H1 (cell line): ENCODE measurements at regions not wholly inside any gene's neighbourhood (a gene's known extent, or its start where the extent isn't known, plus 50 kb on each side); places are given as distances from the start of the nearest gene placed in this dataset.

ENCODE experiments used
- CTCF ChIA-PET: fragments of 300-600 bp; sonication (Branson Sonifier 250); formaldehyde crosslinking; loops from one replicate; lab custom pipeline; 2021; ENCODE audit not compliant: partially characterized antibody; lab: Charles Lee
- POLR2A ChIA-PET: fragments of 300-600 bp; sonication (Branson Sonifier 250); formaldehyde crosslinking; loops from one replicate; lab custom pipeline; 2021; ENCODE audit warnings: inconsistent platforms; ENCODE audit not compliant: partially characterized antibody; lab: Charles Lee
- DNase-seq, 2 experiments: peaks; one replicate each; pipeline versions ENCODE4 v3.0.0 to v3.0.0-alpha.2; 2010 to 2022; ENCODE audit warnings: low spot score in 2 of 2, low read depth in 1 of 2, mixed read lengths in 1 of 2
- FAIRE-seq: peaks from 2 replicates; lab custom pipeline; 2011; peaks lifted over from hg19 to GRCh38; lab: Jason Lieb, UNC
- H2AFZ ChIP-seq: 2 replicates; pipeline ENCODE4 v1.8.1; 2012; ENCODE audit warnings: low read length, inconsistent platforms
- H2AK5ac ChIP-seq: 2 replicates; pipeline ENCODE4 v1.6.1; 2013; ENCODE audit warnings: low read depth, low read length
- H2BK120ac ChIP-seq: replicated peaks from 2 replicates; pipeline ENCODE3; 2013; ENCODE audit warnings: low read depth, low read length, inconsistent platforms
- H2BK12ac ChIP-seq: 2 replicates; pipeline ENCODE4 v1.6.1; 2013; ENCODE audit warnings: low read depth, low read length
- H2BK15ac ChIP-seq: 2 replicates; pipeline ENCODE4 v1.6.1; 2013; ENCODE audit warnings: low read length
- H2BK20ac ChIP-seq: 2 replicates; pipeline ENCODE4 v1.6.1; 2013; ENCODE audit warnings: low read length
- H2BK5ac ChIP-seq: 2 replicates; pipeline ENCODE4 v1.6.1; 2013; ENCODE audit warnings: low read depth, low read length
- H3K14ac ChIP-seq: 2 replicates; pipeline ENCODE4 v1.6.1; 2013; ENCODE audit warnings: inconsistent platforms; ENCODE audit not compliant: insufficient read length
- H3K18ac ChIP-seq: 2 replicates; pipeline ENCODE4 v1.6.1; 2013; ENCODE audit warnings: low read length; ENCODE audit errors: extremely low read depth
- H3K23ac ChIP-seq: 2 replicates; pipeline ENCODE4 v1.6.1; 2013; ENCODE audit warnings: inconsistent platforms; ENCODE audit not compliant: insufficient read length
- H3K23me2 ChIP-seq: 2 replicates; pipeline ENCODE4 v1.6.1; 2013; ENCODE audit warnings: low read depth, low read length
- H3K27ac ChIP-seq: 2 replicates; pipeline ENCODE4 v1.6.1; 2011; ENCODE audit warnings: low read depth, low read length, inconsistent platforms
- H3K27me3 ChIP-seq, 4 experiments: replicated peaks in 1 of 4; 1 replicate in 1 of 4; 2 replicates in 3 of 4; pipeline versions ENCODE4 v1.6.1 to v1.8.1; 2011 to 2013; ENCODE audit warnings: low read length in 3 of 4, mild to moderate bottlenecking in 3 of 4, inconsistent platforms in 2 of 4, mixed read lengths in 2 of 4, moderate library complexity in 1 of 4; ENCODE audit not compliant: control insufficient read depth in 3 of 4, insufficient read depth in 3 of 4; ENCODE audit errors: extremely low read depth in 1 of 4
- H3K36me3 ChIP-seq, 4 experiments: 2 replicates each; pipeline versions ENCODE4 v1.6.1 to v1.8.1; 2011 to 2013; ENCODE audit warnings: mild to moderate bottlenecking in 4 of 4, low read length in 3 of 4, moderate library complexity in 2 of 4, control low read depth in 1 of 4, inconsistent platforms in 1 of 4; ENCODE audit not compliant: insufficient read depth in 4 of 4, control insufficient read depth in 2 of 4
- H3K4ac ChIP-seq: replicated peaks from 2 replicates; pipeline ENCODE3; 2013; ENCODE audit warnings: low read length, low read depth, mixed read lengths, inconsistent platforms; ENCODE audit not compliant: insufficient read length
- H3K4me1 ChIP-seq, 4 experiments: replicated peaks in 1 of 4; 1 replicate in 1 of 4; 2 replicates in 3 of 4; pipeline versions ENCODE4 v1.6.1 to v1.8.1; 2011 to 2013; ENCODE audit warnings: low read length in 3 of 4, inconsistent platforms in 2 of 4, mixed read lengths in 1 of 4; ENCODE audit not compliant: insufficient read depth in 4 of 4, control insufficient read depth in 3 of 4
- H3K4me2 ChIP-seq, 2 experiments: 2 replicates each; pipeline versions ENCODE4 v1.6.1 to v1.8.1; 2011 to 2013; ENCODE audit warnings: low read depth in 2 of 2, low read length in 2 of 2, control low read depth in 1 of 2, inconsistent platforms in 1 of 2, mild to moderate bottlenecking in 1 of 2; ENCODE audit not compliant: insufficient read depth in 1 of 2
- H3K4me3 ChIP-seq, 4 experiments: fragments of 200-600, 300-600 bp in 1 of 4; sonication (generic), shearing (Covaris generic), sonication (Bioruptor Twin) in 1 of 4; 2 replicates each; pipeline versions ENCODE4 v1.5.1 to v1.8.1; 2011 to 2016; ENCODE audit warnings: low read length in 4 of 4, low read depth in 3 of 4, control low read depth in 2 of 4, inconsistent platforms in 2 of 4, mild to moderate bottlenecking in 2 of 4, mixed read lengths in 1 of 4, moderate library complexity in 1 of 4; ENCODE audit not compliant: insufficient read depth in 2 of 4; ENCODE audit errors: extremely low read depth in 1 of 4
- H3K56ac ChIP-seq: replicated peaks from 2 replicates; pipeline ENCODE3; 2013; ENCODE audit warnings: low read depth, mild to moderate bottlenecking, mixed read lengths, low read length, inconsistent platforms; ENCODE audit not compliant: insufficient read length
- H3K79me1 ChIP-seq: 2 replicates; pipeline ENCODE4 v1.6.1; 2013; ENCODE audit warnings: low read depth, low read length, control low read depth
- H3K79me2 ChIP-seq, 2 experiments: 2 replicates each; pipeline versions ENCODE4 v1.6.1 to v1.8.1; 2012 to 2013; ENCODE audit warnings: low read length in 2 of 2, mild to moderate bottlenecking in 2 of 2, inconsistent platforms in 1 of 2; ENCODE audit not compliant: insufficient read depth in 2 of 2, control insufficient read depth in 1 of 2
- H3K9ac ChIP-seq, 4 experiments: replicated peaks in 1 of 4; 1 replicate in 1 of 4; 2 replicates in 3 of 4; pipeline versions ENCODE4 v1.6.1 to v1.8.1; 2011 to 2013; ENCODE audit warnings: low read depth in 3 of 4, low read length in 3 of 4, control low read depth in 2 of 4, mild to moderate bottlenecking in 2 of 4, moderate library complexity in 2 of 4, inconsistent platforms in 1 of 4; ENCODE audit errors: extremely low read depth in 1 of 4
- H3K9me3 ChIP-seq, 2 experiments: 2 replicates each; pipeline versions ENCODE4 v1.6.1 to v1.8.1; 2012 to 2013; ENCODE audit warnings: mild to moderate bottlenecking in 2 of 2, moderate library complexity in 2 of 2, control low read depth in 1 of 2, inconsistent platforms in 1 of 2, low read depth in 1 of 2, low read length in 1 of 2, mixed read lengths in 1 of 2; ENCODE audit not compliant: insufficient read depth in 2 of 2
- H4K20me1 ChIP-seq, 2 experiments: replicated peaks in 1 of 2; 2 replicates each; pipeline versions ENCODE3 to v1.8.1; 2011 to 2013; ENCODE audit warnings: inconsistent platforms in 2 of 2, low read length in 2 of 2, mild to moderate bottlenecking in 1 of 2; ENCODE audit not compliant: insufficient read depth in 2 of 2, control insufficient read depth in 1 of 2
- H4K5ac ChIP-seq: 2 replicates; pipeline ENCODE4 v1.6.1; 2013; ENCODE audit warnings: low read length, low read depth, mixed read lengths, inconsistent platforms; ENCODE audit not compliant: insufficient read length
- H4K8ac ChIP-seq: 2 replicates; pipeline ENCODE4 v1.8.0; 2013; ENCODE audit warnings: mild to moderate bottlenecking, moderate library complexity, low read length, inconsistent platforms; ENCODE audit not compliant: insufficient read depth; ENCODE audit errors: extremely low read depth
- H4K91ac ChIP-seq: replicated peaks from 2 replicates; pipeline ENCODE3; 2013; ENCODE audit warnings: low read length, mixed read lengths, inconsistent platforms; ENCODE audit not compliant: insufficient read length
- BRCA1 ChIP-seq: IDR thresholded peaks from 2 replicates; pipeline ENCODE4 v1.6.1; 2012; ENCODE audit warnings: low read depth, low read length, improper control_type of control experiment
- HDAC2 ChIP-seq, 2 experiments: fragments of 300-600 bp in 1 of 2; sonication (generic) in 1 of 2; IDR thresholded peaks; 2 replicates each; pipeline ENCODE4 v1.6.1; 2011 to 2012; ENCODE audit warnings: low read depth in 2 of 2, low read length in 2 of 2, mild to moderate bottlenecking in 2 of 2, moderate library complexity in 2 of 2, borderline replicate concordance in 1 of 2, inconsistent platforms in 1 of 2
- KDM5A ChIP-seq: fragments of 200-600 bp; IDR thresholded peaks from 2 replicates; pipeline ENCODE4 v1.7.1; 2012; ENCODE audit warnings: mild to moderate bottlenecking, low read length, inconsistent platforms, mixed read lengths
- POLR2AphosphoS5 ChIP-seq: IDR thresholded peaks from 2 replicates; pipeline ENCODE4 v1.6.1; 2011; ENCODE audit warnings: low read depth, low read length
- SIN3A ChIP-seq, 2 experiments: IDR thresholded peaks in 1 of 2; conservative IDR thresholded peaks in 1 of 2; 2 replicates each; pipeline ENCODE4 v1.6.1; 2011 to 2012; ENCODE audit warnings: low read length in 2 of 2, improper control_type of control experiment in 1 of 2, low read depth in 1 of 2, mild to moderate bottlenecking in 1 of 2
- WGBS, 2 experiments: shearing (Covaris generic) in 1 of 2; methylation state at CpG; one replicate each; pipeline versions ENCODE4 v1.1.6 to v1.1.7; 2013 to 2015; ENCODE audit warnings: low lambda C conversion rate in 2 of 2, mixed read lengths in 2 of 2, inconsistent platforms in 1 of 2, low coverage in 1 of 2, missing lambda C conversion rate in 1 of 2; ENCODE audit not compliant: insufficient replicate concordance in 2 of 2, insufficient coverage in 1 of 2, insufficient read length in 1 of 2; ENCODE audit errors: extremely low coverage in 1 of 2, missing lambda C conversion rate in 1 of 2; 5-methylcytosine and 5-hydroxymethylcytosine counted together
- TF ChIP-seq, protein P1 (sequence below), 3 experiments: IDR thresholded peaks; 1 replicate in 2 of 3; 2 replicates in 1 of 3; pipeline versions ENCODE4 v1.5.1 to v1.6.1; 2011; ENCODE audit warnings: low read length in 3 of 3, mild to moderate bottlenecking in 3 of 3, inconsistent platforms in 2 of 3, low read depth in 1 of 3, moderate library complexity in 1 of 3; ENCODE audit not compliant: insufficient read depth in 1 of 3; ENCODE audit errors: control extremely low read depth in 1 of 3
- TF ChIP-seq, protein P2 (sequence below): IDR thresholded peaks from 2 replicates; pipeline ENCODE4 v1.6.1; 2012; ENCODE audit warnings: low read length, inconsistent platforms

DNA sequence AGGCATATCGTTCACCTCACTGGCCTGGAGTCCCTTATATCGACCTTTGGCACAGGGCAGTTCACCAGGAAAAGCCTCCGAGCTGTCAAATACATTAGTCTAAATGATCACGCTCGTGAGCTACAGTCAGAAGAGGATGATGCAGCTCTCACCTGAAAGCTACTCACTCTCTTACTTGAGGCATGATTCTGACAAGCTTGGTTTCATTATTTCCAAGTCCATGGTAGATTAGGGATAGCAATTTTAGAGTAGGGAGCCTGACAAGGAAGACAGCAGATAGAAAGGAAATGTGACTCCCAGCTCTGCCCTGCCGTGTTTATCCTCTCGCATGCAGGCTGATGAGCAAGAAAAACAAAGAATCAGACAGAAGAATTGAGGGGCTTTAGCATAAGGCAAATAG is 98.0 kb upstream of the MAP1B start:
- Histone ChIP-seq H2BK5ac (no peak overlapping the region), H4K91ac (no peak overlapping the region), H4K8ac (no peak overlapping the region), H2AFZ (peak overlapping the region; percentile 81), H3K9me3 (no peaks in the 10 kb centered on the region), H3K79me2 (no peaks in the 10 kb centered on the region), H3K36me3 (no peaks in the 10 kb centered on the region), H3K23me2 (no peaks in the 10 kb centered on the region), H3K4me1 (peaks cover 0 to 14% (median 3%) of the 10 kb centered on the region in 4 experiments; a peak in 5 of 7 replicates), H3K18ac (no peak overlapping the region), H2BK15ac (no peak overlapping the region), H3K56ac (no peak overlapping the region), H3K4ac (no peak overlapping the region), H2BK12ac (no peak overlapping the region), H3K9ac (peak overlapping the region in 2 of 4 experiments; percentile 5 to 69; a peak in 3 of 7 replicates), H2BK20ac (no peak overlapping the region), H2BK120ac (no peak overlapping the region), H3K27ac (no peak overlapping the region), H4K5ac (no peak overlapping the region), H3K14ac (no peak overlapping the region), H3K4me2 (no peak overlapping the region), H4K20me1 (no peaks in the 10 kb centered on the region), H3K79me1 (no peaks in the 10 kb centered on the region; the same call in 1 of the 2 replicates), H3K27me3 (no peaks in the 10 kb centered on the region), H3K4me3 (no peak overlapping the region), H2AK5ac (no peak overlapping the region), H3K23ac (no peak overlapping the region)
- 77% methylated on average over 7 of the region's 7 CpGs; no CpG with 5 or more reads in 1 of the 2 experiments for WGBS, 2 experiments
- ChIA-PET POLR2A (interaction anchor here (1.2 kb wide), 1 partner anchor 9 kb away, joined by 3 read pairs; no protein-coding TSS in a partner anchor), CTCF (interaction anchor here (0.6 to 2.3 kb wide), 6 partner anchors 9 to 233 kb away, joined by 3 to 15 read pairs (median 3); no protein-coding TSS in a partner anchor)
- DNase-seq (no peak), FAIRE-seq (no peak)
- TF ChIP-seq, protein P1, sequence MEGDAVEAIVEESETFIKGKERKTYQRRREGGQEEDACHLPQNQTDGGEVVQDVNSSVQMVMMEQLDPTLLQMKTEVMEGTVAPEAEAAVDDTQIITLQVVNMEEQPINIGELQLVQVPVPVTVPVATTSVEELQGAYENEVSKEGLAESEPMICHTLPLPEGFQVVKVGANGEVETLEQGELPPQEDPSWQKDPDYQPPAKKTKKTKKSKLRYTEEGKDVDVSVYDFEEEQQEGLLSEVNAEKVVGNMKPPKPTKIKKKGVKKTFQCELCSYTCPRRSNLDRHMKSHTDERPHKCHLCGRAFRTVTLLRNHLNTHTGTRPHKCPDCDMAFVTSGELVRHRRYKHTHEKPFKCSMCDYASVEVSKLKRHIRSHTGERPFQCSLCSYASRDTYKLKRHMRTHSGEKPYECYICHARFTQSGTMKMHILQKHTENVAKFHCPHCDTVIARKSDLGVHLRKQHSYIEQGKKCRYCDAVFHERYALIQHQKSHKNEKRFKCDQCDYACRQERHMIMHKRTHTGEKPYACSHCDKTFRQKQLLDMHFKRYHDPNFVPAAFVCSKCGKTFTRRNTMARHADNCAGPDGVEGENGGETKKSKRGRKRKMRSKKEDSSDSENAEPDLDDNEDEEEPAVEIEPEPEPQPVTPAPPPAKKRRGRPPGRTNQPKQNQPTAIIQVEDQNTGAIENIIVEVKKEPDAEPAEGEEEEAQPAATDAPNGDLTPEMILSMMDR (IDR thresholded peaks at IDR 0.05; ENCODE audit: control extremely low read depth in 1 of 3, insufficient read depth in 1 of 3, low read depth in 1 of 3, low read length in 3 of 3): no peak
- TF ChIP-seq SIN3A (conservative IDR thresholded peaks at IDR 0.05 in 1 of 2, IDR thresholded peaks at IDR 0.05 in 1 of 2; ENCODE audit: low read depth in 1 of 2, low read length in 2 of 2) (no peak), HDAC2 (IDR thresholded peaks at IDR 0.05; ENCODE audit: borderline replicate concordance in 1 of 2, low read depth in 2 of 2, low read length in 2 of 2) (no peak), POLR2AphosphoS5 (no peak), KDM5A (no peak), BRCA1 (no peak)
- TF ChIP-seq, protein P2, sequence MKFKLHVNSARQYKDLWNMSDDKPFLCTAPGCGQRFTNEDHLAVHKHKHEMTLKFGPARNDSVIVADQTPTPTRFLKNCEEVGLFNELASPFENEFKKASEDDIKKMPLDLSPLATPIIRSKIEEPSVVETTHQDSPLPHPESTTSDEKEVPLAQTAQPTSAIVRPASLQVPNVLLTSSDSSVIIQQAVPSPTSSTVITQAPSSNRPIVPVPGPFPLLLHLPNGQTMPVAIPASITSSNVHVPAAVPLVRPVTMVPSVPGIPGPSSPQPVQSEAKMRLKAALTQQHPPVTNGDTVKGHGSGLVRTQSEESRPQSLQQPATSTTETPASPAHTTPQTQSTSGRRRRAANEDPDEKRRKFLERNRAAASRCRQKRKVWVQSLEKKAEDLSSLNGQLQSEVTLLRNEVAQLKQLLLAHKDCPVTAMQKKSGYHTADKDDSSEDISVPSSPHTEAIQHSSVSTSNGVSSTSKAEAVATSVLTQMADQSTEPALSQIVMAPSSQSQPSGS: no peak
